GM21515 (cell line): ENCODE measurements at regions not wholly inside any gene's neighbourhood (a gene's known extent, or its start where the extent isn't known, plus 50 kb on each side); places are given as distances from the start of the nearest gene placed in this dataset.

ENCODE experiments used
- ATAC-seq: cut with Tn5 transposase; IDR thresholded peaks from one replicate; pipeline ENCODE4 v1.9.1; 2021; ENCODE audit not compliant: unreplicated experiment

DNA sequence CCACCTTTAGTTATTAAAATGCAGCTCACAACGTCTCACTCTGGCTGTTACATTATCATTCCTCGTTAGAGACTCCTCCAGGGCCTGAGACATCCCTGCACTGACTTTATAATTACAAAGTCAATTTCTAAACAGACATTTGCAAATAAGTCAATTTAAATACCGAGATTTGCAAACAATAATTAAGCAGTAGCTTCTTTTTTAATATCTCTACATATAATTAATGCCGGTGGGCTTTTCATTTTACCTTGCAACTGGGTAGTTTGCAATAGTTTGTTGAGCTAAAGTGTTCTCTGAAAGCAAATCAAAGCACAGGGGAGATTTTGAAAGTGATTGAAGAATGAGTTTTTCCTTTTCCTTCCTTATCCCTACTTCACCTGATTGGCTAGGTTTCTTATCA lies 154.4 kb downstream of the TLR4 start:
- no peak for ATAC-seq

DNA sequence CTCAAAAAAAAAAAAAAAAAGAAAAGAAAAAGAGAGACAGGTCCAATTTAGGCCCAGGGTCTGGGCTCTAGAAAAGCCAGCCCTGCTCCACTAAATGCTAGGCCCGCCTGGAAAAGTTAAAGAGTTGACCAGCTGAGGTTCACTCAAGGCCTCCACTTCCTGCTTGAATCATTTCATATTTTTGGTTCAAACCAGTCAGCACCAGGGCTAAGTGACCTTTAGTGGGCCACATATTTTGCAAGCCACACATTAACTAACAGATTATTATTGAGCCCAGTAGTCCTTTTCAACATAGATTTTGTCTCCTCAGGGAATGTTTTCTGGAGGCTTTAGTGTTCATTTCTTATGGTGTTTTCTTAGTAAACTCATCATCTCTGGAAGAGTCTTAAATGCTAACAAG lies 156.6 kb downstream of the TLR4 start:
- ATAC-seq = no peak

DNA sequence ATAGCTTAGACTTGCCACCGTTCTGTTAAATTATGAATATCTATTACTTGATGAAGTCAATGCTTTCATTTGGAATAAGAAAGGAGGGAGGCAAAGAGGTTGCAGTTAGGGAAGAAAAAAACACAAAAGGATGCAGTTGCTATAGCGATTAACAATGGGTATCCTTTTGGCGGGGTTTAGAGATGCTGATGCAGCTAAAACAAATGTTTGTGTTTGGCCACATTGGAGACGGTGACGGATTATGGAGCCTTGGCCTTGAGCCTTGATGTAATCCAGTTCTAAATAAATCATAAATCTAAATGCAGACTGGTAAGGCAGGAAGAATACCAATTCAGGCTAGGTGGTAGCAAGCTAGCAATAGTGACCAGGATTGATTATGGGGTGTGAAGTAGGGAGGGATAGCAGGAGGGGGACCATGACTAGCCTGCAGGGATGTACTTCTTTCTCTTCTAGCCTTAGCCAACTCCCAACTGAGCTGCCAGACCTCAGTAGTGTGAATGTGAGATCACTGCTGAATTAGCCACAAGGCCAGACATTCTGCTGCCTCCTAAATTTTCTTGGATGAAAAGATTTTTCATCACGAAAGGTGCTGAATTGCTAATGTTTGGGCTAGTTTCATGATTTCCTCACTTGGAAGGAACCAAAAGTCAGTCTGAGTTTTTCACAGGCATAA lies 160.3 kb downstream of the TLR4 start:
- no peak for ATAC-seq

DNA sequence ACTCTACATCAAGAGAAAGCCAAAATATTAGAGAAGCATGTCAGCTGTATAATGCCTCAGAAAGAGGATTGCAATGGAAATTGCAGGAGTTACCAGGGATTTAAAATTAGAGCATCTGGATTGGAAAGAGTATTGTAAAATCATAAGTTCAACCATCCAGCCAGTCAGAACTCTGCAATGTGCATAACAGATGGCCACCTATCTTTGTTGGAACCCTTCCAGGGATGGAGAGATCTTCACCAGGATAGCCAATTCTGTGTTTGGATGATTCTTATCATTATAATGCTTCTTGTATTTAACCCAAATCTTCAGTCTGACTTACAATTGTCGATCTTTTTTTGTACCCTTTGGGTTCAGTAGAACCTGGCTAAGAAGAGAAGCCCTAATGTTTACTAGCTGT lies 164.4 kb downstream of the TLR4 start:
- no peak for ATAC-seq

DNA sequence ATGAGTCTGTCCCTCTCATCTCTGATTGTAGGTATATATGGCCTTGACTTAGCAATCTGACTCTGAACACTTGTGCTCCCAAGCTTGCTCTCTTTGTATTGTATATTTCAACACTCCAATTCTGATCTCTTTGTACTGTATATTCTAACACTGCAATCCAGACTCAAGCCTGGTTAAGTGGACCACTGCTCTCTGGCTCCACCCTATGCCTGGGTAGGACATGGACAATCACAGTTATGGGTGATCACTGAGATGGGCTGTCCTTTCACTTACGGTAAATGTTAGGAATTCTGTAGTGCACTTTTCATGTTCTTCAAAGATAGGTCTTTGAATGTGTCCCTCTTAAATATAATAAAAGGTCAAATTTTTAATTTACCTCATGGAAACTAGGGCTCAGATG lies 165.1 kb downstream of the TLR4 start:
- ATAC-seq = no peak

DNA sequence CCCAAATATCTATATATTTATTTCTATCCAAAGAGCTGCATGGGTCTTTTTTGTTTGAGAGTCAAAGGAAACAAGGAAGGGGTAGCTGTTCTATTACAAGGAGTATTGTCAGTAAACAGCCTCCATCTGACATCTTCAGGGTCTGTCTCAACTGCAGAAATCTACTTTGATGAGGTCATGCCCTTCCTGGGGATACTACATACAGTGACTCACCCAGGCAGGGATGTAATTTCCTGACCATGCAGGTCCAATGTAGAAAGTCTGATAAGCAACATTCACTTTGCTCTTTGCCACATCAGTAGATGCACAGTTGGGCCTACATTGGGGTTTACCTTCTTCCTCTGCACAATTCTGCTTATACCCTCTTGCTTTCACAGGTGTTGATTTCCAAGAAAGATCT lies 165.5 kb downstream of the TLR4 start:
- ATAC-seq = no peak

DNA sequence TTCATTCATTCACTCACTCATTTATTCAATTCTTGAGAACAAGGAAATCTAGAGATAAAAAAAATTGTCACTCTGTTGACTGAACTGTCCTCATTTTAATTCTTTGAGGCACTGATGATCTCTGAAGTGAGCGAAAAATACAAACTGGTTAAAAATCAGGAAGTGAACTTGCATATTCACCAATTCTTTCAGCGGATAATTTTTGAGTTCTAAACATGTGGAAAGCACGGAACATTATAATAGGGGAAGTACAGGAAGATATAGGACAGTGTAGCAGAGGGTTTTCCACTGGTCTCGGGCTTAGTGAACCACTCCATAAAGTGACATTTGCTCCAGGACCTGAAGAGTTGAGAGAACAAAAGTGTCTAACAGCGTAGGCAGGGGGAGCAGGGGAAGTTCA lies 169.5 kb downstream of the TLR4 start:
- ATAC-seq = no peak

DNA sequence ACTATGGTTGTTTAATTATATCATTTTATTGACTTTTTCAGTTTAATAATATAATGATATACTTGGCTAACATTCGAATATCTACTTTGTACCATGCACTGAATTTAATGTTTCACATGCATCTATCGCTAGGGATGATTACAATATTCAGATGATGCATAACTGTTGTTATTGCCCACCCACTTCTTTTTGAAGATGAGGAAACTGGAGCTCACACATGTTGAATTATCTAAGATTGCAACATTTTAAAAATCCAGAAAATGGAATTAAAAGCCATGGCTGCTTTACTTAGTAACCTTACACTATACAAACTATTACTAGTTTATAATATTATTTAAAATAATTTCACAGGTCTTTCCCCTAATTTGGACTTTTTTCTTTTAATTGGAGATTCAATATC lies 171.7 kb downstream of the TLR4 start:
- ATAC-seq = no peak

DNA sequence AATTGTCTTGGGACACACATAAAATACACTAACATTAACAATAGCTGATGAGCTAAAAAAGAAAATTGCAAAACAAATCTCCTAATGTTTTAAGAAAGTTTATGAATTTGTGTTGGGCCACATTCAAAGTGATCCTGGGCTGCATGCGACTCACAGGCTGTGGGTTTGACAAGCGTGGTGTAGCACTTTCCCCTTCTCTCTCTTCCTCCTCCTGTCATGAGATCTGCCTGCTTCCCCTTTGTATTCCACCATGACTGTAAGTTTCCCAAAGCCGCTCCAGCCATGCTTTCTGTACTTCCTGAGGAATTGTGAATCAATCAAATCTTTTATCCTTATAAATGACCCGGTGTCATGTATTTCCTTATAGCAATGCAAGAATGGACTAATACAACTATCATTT lies 178.0 kb downstream of the TLR4 start:
- no peak for ATAC-seq

DNA sequence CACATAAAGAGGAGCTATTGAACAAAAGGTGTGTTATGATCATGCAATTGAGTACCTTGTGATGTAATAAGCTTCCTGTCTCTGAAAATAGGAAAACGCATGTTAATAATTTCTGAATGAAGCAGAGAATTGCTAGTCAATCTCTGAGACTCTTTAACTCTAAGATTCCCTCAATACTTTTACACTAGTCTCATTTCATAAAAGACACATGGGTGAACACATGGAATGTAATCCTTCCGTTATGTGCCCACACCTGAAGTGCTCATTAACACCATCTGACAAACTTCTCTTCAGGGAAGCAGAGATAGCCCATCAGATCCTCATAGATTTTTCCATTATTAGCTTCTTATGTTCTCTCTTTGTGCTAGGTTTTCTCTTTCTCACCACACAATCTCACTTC lies 182.4 kb downstream of the TLR4 start:
- no peak for ATAC-seq

DNA sequence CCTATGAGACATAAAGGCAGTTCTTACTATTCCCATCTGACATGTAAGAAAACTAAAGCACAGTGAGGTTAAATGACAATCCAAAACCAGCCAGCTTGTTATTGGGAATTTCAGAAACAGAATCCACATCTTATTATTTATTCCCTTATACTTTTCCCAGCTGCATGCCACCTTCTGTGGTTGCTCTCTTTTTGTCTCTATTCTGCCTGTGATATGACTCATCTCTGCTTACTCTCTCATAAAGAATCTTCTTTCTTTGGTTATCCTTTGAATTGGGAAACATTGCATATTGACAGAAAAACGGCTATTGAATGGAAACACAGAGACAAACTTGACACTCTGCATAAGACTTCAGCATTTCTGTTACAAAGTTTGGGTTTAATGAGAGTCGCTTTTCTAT lies 183.2 kb downstream of the TLR4 start:
- ATAC-seq = no peak

DNA sequence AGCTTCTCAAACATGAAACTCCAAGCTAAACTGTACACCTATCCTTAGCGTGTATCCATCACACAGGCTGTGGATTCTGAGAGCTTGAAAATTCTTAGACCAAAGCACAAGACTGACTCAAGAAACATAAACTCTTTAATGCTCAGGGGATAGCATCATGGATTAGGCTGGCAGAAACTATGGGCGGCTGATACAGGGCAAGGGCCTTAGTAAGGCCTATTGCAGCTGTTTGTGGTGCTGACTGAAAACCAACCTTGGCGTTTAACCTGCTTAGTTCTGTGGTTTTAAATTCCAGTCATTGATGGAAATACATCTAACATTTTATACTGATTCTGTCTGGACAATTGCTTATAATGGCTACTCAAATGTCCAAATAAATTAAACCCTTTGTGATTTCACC lies 183.7 kb downstream of the TLR4 start:
- no peak for ATAC-seq

DNA sequence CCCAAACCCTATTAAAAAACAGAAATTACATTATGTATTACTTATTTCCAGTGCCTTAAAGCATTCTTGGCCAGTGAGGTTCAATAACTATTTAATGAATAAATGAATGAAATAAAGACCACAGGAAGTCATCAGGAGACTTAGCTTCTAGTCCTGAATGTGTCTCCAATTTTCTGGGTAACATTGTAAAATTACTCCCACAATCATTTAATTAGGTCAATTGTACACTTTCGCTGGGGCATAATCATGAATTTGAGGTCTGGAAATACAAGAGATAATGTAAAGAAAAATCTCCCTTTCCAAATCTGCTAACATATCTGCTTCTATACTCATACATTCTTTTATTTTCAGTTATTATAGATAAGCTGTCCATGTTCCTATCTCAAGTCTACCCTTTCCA lies 199.2 kb downstream of the TLR4 start:
- no peak for ATAC-seq

DNA sequence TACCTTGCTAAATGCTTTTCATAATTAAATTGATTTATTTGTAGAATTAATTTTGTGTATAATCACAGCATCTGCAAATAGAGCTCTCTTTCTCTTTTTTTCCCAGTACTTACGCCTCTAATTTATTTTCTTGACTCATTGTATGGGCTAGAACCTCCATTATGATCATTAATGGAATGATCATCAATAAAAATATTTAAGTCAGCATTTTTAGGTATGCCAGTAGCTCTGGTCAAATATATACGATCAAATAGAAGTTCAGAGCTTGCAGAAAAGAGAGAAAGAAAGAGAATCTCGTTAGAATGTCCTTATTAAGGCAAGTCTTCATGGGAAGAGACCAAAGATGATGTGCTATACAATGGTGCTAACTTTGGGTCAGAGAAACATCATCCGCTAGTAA lies 202.6 kb downstream of the TLR4 start:
- no peak for ATAC-seq

DNA sequence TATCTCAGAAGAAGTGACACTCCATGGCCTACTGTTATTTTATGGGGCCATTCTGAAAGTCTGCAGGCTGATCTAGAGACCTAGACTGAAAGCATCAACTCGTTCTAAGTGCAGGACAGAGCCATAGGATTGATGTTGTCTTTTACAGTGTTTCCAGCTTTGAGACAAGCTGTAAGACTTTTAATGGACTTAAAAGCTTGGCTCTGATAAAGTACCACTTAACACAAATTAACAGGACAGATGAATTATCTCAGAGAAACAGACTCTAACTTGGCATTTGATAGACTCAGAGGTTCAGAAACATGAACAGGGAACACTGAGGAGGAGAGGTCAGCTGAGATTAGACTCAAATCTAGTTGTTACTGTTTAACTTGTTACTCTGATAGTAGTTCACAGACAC lies 203.2 kb downstream of the TLR4 start:
- no peak for ATAC-seq

DNA sequence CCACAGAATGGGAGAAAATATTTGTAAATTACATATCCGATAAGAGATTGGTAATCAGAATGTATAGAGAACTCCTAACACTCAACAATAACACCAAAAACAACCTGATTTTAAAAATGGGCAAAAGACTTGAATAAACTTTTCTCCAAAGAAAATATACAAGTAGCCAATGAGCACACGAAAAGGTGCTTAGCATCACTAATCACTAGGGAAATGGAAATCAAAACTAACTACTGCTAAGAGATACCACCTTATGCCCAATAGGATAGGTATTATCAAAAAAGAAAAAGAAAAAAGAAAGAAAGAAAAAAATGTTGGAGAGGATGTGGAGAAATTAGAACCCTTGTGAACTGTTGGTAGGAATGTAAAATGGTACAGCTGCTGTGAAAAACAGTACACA lies 212.1 kb downstream of the TLR4 start:
- no peak for ATAC-seq

DNA sequence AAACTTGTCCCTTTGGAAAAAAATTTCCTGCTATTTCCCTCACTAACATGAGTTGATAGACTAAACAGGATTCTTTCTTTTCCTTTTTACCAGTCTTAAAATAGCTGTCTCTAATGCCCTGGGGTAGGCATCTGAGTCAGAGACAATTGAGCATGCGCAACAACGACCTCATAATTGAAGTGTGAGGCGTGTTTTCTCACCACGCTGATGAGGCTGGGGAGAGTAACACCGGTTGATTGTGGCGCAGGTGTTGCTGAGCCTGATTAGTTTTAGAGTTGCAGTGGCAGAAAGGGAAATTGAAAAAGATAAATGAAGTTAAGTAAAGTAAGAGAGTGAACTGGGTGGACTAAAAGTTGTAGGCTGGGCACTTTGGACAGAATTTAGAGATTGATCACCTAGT lies 213.7 kb downstream of the TLR4 start:
- no peak for ATAC-seq

DNA sequence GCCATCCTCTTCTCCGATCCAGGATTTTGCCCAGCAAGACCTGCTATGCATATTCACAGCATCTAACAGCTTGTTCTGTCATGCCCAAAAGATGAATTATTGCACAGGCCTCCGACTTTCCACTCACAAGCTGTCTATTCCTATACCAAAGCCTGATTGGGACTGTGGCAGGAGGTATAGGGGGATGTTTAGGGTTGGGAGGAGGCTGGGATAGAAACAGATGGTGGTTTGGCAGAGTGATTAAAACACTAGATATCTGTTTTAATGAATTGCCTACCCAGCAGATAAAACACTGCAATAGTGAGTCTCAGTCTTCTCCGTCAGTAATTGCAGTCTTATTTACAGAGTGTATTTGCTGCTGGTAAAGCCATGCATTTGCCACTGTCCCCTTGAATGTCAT lies 215.3 kb downstream of the TLR4 start:
- no peak for ATAC-seq

DNA sequence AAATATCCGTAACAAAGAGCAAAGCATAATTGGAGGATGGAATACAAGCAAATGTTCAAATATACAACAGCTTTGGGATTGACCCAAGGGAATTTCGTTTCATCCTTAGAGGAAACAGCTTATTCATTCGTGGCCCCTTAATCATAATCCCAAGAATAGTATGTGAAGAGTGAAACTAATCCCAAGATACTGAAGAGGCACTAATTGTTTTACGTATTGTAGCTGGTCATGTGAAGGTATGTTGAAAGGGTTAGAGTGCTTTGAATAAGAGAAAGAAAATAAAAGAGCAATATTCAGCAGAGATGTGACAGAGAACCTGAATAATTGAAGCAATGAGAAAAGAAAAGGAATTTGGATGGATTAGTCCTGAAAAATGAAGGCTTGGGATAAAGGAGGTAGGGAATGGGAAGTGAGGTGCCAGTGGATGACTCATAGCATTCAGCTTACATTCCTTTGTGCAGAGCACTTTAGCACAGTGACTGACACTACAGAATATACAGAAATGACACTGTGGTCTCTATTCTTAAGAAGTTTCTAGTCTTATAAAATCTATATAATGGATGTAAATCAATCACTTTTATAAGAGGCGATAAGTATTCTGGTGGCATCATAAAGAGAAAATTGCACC lies 221.9 kb downstream of the TLR4 start:
- ATAC-seq = no peak

DNA sequence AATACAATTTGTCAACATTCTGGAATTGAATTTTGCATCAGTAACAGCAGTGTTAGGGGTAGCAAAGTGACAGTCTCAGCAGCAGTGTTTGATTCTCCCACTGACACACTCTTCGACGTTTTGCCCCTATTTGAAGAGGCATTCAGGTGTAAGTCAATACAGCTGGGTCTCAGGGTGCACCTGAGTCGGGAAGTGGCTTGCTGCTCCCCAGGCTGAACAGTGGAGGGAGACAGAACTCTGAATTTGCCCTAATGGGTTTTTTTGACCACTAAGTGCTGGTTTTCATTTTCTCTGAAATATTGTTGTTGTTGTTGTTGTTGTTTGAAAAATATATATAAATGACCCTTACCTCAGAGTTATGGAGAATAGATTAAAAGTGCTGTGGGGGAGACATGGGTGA lies 223.2 kb downstream of the TLR4 start:
- ATAC-seq = no peak

DNA sequence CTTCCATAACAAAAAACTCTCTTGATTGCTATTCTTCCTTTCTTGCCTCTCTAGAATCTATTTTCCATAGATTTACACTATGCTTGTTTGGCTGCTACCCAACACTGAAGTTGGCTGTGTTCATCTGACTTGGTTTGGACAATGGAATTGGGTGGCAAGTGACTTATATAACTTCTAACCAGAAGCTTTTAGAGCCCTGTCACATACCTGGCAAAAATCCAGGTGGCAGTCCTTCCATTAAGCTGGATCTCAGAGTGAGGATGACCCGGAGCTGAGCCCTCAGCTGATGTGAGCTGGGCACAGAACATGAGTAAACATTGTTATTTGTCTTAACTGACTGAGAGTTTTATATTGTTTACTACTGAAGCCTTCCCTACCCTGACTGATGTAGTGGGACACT lies 225.7 kb downstream of the TLR4 start:
- ATAC-seq = no peak

DNA sequence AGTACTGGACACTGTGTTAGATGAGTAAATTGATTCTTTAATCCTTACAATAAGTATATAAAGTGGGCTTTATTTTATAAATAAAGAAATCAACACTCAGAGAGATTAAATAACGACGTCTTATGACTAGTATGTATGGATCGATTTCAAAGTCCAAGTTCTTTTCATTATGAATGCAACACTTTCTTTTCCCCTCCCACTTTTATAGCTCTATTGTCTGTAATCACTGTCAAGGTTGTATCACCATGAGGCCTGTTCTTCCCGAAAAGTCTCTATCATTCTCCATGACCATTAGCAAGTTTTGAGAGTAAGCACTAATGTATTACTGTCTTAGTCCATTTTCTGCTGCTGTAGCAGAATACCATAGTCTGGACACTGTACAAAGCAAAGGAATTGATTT lies 228.4 kb downstream of the TLR4 start:
- ATAC-seq = no peak
